Midbrain (tissue), 1 donor: ENCODE measurements at regions not wholly inside any gene's neighbourhood (a gene's known extent, or its start where the extent isn't known, plus 50 kb on each side); places are given as distances from the start of the nearest gene placed in this dataset.

Experiments used
- DNase-seq: peaks from one replicate; lab custom pipeline; 2025; lab: John Stamatoyannopoulos, UW

DNA sequence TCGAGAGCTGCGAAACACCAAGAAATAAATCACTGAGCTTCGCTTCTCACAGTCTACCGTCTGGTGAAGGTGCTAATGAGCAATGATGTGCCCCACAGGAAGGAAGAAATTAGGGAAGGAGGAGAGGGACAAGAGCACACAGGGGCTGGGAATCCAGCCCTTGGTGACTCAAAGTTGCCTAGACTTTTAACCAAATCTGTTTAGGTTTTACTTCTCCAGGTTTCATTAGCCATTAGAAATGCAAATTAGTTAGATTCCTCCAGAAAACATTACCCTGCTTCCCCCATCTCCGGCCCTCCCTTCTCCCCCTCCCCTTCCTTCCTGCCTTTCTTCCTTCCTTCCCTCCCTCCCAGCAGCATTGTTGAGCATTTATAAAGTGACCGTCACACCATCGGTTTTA lies 59.3 kb upstream of the UBE2E1 start:
- no peak for DNase-seq

DNA sequence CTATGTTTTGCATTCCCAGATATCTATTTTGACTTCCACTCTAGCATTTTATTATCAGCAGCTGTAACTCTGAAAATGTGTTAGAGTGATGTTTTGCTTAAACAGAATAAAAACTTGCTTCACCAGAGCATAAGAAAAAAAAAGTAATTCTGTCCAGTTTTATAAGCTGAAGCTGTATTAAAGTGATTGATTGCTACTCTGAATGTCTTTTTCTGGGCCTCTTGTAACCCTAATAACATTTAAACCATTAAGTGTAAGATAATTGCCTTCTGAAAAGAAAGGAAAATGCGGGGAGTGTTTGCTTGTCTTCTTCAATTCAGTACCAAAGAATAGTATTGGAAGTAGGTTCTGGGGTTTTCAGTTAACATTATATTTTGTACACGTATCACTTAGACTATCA lies 57.9 kb upstream of the UBE2E1 start:
- DNase-seq: no peak

DNA sequence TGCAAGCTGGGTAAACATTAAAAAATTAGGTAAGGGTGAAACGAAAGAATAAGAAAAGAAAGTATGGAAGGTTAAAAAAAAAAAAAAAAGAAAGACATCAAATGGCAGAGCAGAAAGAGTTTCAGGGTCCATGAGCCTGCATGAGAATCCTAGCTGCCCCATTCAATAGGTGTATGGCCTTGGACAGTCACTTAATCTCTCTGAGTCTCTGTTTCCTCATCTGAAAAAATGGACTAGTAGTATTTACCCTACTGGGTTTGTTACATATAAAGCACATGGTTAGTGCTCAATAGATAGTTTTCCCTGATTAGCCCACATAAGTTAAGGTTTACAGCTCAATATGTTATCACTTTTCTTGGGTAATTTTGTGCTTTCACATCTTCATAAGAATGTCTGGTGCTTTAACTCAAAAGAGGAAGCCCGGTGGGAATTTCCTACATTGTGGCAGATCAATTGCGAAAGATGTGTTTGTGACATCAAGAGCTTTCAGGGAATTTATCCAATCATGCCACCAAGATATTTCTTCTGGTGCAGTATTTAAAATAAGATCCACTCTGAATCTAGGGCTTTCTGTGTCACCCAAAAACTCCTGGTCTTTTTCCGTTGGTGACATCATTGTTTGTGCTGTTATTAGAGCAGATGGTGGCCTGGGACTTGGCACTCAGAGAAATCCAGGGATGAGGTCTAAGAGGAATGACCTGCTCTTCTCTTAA lies 57.2 kb upstream of the UBE2E1 start:
- no peak for DNase-seq

DNA sequence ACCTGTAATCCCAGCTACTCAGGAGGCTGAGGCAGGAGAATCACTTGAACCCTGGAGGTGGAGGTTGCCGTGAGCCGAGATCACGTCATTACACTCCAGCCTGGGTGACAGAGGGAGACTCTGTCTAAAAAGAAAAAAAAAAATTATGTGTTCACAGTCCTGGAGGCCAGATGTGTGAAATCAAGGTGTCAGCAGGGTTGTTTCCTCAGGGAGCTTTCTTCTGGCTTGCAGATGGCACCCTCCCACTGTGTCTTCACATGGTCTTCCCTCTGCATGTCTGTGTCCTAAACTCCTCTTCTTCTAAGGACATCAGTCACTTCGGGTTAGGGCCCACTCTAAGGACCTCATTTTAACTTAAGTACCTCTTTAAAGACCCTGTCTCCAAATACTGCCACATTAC lies 56.1 kb upstream of the UBE2E1 start:
- no peak for DNase-seq

DNA sequence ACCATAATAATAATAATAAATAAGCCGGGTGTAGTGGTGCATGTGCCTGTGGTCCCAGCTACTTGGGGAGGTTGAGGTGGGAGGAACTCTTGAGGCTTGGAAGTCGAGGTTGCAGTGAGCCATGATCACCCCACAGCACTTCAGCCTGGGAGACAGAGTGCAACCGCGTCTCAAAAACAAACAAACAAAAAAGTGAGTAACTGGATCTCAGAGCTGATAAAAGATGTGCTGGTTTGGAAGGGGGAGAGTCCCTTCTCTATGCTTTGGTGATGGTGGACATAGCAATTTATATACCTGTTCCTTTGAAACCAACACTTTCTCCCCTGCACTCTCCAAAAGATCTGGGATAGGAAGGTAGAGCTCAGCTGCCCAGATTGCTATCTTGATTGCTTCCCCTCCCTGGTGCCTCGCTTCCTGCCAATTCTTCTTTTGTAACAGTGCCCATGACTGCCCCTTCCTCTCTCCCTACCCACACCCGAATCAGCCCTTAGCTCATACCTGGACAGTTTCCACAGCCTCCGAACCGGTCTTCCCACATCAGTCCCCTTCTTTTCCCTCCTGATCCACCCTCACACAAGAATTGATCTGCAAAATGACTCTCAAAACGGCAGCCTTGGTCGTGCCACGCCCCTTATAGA lies 55.1 kb upstream of the UBE2E1 start:
- no peak for DNase-seq

DNA sequence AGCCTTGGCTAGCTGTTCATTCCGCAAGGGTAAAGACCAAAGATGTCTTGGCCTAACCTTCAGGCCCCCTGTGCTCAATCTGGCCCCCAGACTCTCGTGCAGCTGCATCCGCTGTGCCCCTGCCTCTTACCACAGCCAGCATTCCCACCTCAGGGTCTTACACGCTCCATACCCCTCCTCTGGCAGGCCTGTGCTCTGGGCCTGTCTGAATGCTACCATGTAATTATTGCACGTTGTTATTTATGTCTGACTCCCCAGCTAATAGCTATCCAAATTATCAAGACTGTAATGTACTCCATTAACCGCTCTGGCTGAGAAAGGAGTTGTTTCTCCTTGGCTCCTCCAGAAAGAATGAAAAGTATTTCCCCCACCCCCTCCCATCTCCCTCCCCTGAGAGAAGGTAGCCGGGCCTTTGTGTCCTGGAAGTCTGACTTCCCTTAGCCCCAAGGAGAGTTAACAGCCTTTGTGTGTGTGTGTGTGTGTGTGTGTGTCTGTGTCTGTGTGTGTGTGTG lies 54.5 kb upstream of the UBE2E1 start:
- DNase-seq: no peak

DNA sequence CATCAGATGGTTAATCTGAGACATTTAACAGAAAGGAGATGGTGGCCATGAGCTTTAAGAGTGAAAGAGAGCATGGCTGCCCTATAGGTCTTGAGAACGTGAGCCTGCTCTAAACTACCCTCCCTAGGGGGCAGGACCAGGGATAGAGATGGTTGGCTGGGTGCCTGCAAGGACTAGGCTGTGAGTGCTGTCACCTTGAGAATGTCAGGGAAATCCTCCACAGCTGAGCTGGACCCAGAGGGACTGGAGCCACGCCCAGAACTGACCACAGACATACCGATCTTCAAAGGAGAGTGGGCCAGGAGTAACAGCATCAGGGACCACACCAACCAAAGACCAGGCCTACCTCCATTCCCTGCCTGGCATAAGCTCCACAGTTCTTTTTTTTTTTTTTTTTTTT lies 53.6 kb upstream of the UBE2E1 start:
- no peak for DNase-seq

DNA sequence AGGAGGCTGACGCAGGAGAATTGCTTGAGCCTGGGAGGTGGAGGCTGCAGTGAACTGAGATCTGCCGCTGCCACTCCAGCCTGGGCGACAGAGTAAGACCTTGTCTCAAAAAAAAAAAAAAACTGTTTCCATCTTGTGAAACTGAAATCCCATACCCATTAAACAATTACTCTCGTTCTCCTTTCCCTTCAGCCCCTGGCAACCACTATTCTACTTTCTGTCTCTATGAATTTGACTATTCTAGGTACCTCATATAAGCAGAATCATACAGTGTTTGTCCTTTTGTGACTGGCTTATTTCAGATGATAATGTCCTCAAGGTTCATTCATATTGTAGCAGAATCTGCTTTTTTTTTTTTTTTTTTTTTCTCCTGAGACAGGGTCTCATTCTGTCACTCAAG lies 51.5 kb upstream of the UBE2E1 start:
- no peak for DNase-seq
